ENCODE measurements at regions not wholly inside any gene's neighbourhood (a gene's known extent, or its start where the extent isn't known, plus 50 kb on each side); places are given as distances from the start of the nearest gene placed in this dataset.

DNA sequence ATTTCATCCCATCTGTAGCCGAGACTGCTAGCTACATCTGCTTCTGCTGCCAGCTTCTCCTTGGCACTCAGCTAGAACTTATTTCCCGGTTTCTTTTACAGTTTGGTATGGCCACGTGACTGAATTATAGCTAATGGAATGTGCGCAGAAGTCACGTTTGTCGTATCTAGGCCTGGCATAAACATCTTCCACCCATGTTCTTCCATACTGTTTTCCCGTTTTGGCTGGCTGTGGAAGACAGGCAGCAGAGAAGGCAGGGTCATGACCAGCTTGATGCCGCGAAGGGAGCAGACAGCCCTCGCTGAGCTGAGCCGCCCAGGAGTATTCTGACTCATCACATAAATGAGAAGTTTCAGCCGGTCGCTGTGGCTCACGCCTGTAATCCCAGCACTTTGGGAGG lies 186.7 kb downstream of the RFC3 start:
- no peak for ATAC-seq
- TF ChIP-seq ESRRG (CRISPR knock-in tag; IDR thresholded peaks at IDR 0.05) = no peak
- TF ChIP-seq ARNTL (CRISPR knock-in tag; IDR thresholded peaks at IDR 0.05; ENCODE audit: borderline replicate concordance, low read depth) = no peak
- no peak for TF ChIP-seq TCF4 (CRISPR knock-in tag; IDR thresholded peaks at IDR 0.05; ENCODE audit: borderline replicate concordance)
- no peak for TF ChIP-seq BACH2 (CRISPR knock-in tag; IDR thresholded peaks at IDR 0.05; ENCODE audit: borderline replicate concordance)
- TF ChIP-seq TOX (CRISPR knock-in tag; IDR thresholded peaks at IDR 0.05; ENCODE audit: borderline replicate concordance) = no peak
- TF ChIP-seq, protein P1, sequence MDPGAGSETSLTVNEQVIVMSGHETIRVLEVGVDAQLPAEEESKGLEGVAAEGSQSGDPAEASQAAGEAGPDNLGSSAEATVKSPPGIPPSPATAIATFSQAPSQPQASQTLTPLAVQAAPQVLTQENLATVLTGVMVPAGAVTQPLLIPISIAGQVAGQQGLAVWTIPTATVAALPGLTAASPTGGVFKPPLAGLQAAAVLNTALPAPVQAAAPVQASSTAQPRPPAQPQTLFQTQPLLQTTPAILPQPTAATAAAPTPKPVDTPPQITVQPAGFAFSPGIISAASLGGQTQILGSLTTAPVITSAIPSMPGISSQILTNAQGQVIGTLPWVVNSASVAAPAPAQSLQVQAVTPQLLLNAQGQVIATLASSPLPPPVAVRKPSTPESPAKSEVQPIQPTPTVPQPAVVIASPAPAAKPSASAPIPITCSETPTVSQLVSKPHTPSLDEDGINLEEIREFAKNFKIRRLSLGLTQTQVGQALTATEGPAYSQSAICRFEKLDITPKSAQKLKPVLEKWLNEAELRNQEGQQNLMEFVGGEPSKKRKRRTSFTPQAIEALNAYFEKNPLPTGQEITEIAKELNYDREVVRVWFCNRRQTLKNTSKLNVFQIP (CRISPR knock-in tag; IDR thresholded peaks at IDR 0.05; ENCODE audit: borderline replicate concordance, low read depth) = no peak
- no peak for TF ChIP-seq ZNF70 (CRISPR knock-in tag; IDR thresholded peaks at IDR 0.05)
- no peak for TF ChIP-seq OSR1 (CRISPR knock-in tag; IDR thresholded peaks at IDR 0.05)
- TF ChIP-seq ZNF8 (CRISPR knock-in tag; IDR thresholded peaks at IDR 0.05) = no peak
- TF ChIP-seq, protein P2, sequence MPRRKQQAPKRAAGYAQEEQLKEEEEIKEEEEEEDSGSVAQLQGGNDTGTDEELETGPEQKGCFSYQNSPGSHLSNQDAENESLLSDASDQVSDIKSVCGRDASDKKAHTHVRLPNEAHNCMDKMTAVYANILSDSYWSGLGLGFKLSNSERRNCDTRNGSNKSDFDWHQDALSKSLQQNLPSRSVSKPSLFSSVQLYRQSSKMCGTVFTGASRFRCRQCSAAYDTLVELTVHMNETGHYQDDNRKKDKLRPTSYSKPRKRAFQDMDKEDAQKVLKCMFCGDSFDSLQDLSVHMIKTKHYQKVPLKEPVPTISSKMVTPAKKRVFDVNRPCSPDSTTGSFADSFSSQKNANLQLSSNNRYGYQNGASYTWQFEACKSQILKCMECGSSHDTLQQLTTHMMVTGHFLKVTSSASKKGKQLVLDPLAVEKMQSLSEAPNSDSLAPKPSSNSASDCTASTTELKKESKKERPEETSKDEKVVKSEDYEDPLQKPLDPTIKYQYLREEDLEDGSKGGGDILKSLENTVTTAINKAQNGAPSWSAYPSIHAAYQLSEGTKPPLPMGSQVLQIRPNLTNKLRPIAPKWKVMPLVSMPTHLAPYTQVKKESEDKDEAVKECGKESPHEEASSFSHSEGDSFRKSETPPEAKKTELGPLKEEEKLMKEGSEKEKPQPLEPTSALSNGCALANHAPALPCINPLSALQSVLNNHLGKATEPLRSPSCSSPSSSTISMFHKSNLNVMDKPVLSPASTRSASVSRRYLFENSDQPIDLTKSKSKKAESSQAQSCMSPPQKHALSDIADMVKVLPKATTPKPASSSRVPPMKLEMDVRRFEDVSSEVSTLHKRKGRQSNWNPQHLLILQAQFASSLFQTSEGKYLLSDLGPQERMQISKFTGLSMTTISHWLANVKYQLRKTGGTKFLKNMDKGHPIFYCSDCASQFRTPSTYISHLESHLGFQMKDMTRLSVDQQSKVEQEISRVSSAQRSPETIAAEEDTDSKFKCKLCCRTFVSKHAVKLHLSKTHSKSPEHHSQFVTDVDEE (CRISPR knock-in tag; IDR thresholded peaks at IDR 0.05) = no peak
- no peak for TF ChIP-seq ZC3H10 (CRISPR knock-in tag; IDR thresholded peaks at IDR 0.05)
- TF ChIP-seq, protein P3, sequence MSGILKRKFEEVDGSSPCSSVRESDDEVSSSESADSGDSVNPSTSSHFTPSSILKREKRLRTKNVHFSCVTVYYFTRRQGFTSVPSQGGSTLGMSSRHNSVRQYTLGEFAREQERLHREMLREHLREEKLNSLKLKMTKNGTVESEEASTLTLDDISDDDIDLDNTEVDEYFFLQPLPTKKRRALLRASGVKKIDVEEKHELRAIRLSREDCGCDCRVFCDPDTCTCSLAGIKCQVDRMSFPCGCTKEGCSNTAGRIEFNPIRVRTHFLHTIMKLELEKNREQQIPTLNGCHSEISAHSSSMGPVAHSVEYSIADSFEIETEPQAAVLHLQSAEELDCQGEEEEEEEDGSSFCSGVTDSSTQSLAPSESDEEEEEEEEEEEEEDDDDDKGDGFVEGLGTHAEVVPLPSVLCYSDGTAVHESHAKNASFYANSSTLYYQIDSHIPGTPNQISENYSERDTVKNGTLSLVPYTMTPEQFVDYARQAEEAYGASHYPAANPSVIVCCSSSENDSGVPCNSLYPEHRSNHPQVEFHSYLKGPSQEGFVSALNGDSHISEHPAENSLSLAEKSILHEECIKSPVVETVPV (CRISPR knock-in tag; IDR thresholded peaks at IDR 0.05) = no peak
- no peak for TF ChIP-seq RARB (CRISPR knock-in tag; IDR thresholded peaks at IDR 0.05)
- TF ChIP-seq SNAI2 (CRISPR knock-in tag; IDR thresholded peaks at IDR 0.05) = no peak
- no peak for TF ChIP-seq ZFP3 (CRISPR knock-in tag; IDR thresholded peaks at IDR 0.05)
- no peak for TF ChIP-seq ZNF565 (CRISPR knock-in tag; conservative IDR thresholded peaks at IDR 0.05; ENCODE audit: low read depth)
- TF ChIP-seq, protein P4, sequence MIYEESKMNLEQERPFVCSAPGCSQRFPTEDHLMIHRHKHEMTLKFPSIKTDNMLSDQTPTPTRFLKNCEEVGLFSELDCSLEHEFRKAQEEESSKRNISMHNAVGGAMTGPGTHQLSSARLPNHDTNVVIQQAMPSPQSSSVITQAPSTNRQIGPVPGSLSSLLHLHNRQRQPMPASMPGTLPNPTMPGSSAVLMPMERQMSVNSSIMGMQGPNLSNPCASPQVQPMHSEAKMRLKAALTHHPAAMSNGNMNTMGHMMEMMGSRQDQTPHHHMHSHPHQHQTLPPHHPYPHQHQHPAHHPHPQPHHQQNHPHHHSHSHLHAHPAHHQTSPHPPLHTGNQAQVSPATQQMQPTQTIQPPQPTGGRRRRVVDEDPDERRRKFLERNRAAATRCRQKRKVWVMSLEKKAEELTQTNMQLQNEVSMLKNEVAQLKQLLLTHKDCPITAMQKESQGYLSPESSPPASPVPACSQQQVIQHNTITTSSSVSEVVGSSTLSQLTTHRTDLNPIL (CRISPR knock-in tag; IDR thresholded peaks at IDR 0.05; ENCODE audit: low read depth) = no peak
- TF ChIP-seq, protein P5, sequence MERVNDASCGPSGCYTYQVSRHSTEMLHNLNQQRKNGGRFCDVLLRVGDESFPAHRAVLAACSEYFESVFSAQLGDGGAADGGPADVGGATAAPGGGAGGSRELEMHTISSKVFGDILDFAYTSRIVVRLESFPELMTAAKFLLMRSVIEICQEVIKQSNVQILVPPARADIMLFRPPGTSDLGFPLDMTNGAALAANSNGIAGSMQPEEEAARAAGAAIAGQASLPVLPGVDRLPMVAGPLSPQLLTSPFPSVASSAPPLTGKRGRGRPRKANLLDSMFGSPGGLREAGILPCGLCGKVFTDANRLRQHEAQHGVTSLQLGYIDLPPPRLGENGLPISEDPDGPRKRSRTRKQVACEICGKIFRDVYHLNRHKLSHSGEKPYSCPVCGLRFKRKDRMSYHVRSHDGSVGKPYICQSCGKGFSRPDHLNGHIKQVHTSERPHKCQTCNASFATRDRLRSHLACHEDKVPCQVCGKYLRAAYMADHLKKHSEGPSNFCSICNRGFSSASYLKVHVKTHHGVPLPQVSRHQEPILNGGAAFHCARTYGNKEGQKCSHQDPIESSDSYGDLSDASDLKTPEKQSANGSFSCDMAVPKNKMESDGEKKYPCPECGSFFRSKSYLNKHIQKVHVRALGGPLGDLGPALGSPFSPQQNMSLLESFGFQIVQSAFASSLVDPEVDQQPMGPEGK (CRISPR knock-in tag; IDR thresholded peaks at IDR 0.05; ENCODE audit: borderline replicate concordance) = no peak
- TF ChIP-seq CSDC2 (CRISPR knock-in tag; IDR thresholded peaks at IDR 0.05) = no peak

DNA sequence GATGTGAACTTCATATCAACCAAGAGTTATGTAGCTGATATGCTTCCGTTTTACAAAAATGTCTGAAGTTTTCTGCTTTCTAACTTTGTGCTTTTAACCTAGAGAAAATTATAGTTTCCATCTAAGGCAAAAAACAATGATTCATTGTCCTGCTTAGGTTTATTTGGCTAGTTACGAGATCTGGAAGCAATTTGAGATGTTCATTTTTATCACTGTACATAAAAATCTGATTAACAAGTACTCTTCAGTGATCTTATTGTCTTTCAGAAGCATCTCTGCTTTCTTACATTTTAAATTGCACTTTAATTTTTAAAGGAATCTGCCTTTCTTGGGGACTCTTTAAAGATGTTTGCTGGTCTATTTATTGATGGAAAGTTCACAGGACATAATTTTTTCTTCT lies 188.1 kb downstream of the RFC3 start:
- ATAC-seq = peak; percentile 75
- TF ChIP-seq ISL1 (CRISPR knock-in tag; IDR thresholded peaks at IDR 0.05) (0 out of 2 replicates have a peak, but pooled peaks have one; percentile 23), TOX (CRISPR knock-in tag; IDR thresholded peaks at IDR 0.05; ENCODE audit: borderline replicate concordance) (no peak)

DNA sequence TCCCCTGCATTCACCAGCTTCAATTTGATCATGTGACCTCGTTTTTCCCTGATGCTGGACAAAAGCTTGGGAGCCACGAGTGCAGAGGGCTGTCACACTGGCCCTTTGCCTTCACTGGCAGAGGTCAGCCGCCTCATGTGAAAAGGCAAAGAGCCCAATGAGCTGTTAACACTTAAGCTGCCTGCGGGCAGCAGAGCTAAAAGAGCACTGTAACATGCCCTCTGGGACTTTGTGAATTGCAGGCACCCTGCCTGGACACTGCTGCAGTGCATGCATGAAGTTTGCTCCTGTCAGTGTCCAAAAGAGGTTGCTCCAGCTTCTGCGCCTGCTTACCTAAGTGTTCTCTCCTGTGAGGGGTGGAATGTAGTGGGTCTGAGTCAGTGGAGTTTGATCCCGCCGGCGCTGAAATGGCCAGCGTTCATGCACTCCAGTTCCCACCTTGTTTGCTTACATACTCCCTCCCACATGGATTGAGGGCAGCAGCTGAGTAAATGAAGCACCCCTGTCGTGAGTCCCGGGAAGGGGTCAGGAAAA lies 193.7 kb downstream of the RFC3 start:
- ATAC-seq = no peak
- TF ChIP-seq, protein P4 (CRISPR knock-in tag; IDR thresholded peaks at IDR 0.05; ENCODE audit: low read depth) = no peak
- TF ChIP-seq ISL1 (CRISPR knock-in tag; IDR thresholded peaks at IDR 0.05) = no peak
- no peak for TF ChIP-seq ARNTL (CRISPR knock-in tag; IDR thresholded peaks at IDR 0.05; ENCODE audit: borderline replicate concordance, low read depth)
- TF ChIP-seq RARB (CRISPR knock-in tag; IDR thresholded peaks at IDR 0.05) = no peak
- TF ChIP-seq PPARA (CRISPR knock-in tag; IDR thresholded peaks at IDR 0.05; ENCODE audit: borderline replicate concordance) = no peak
- no peak for TF ChIP-seq ZNF70 (CRISPR knock-in tag; IDR thresholded peaks at IDR 0.05)
- no peak for TF ChIP-seq CSDC2 (CRISPR knock-in tag; IDR thresholded peaks at IDR 0.05)
- TF ChIP-seq, protein P5 (CRISPR knock-in tag; IDR thresholded peaks at IDR 0.05; ENCODE audit: borderline replicate concordance) = no peak
- TF ChIP-seq TOX (CRISPR knock-in tag; IDR thresholded peaks at IDR 0.05; ENCODE audit: borderline replicate concordance) = no peak
- TF ChIP-seq, protein P1 (CRISPR knock-in tag; IDR thresholded peaks at IDR 0.05; ENCODE audit: borderline replicate concordance, low read depth) = no peak

Data from SK-N-SH treated with all-trans-retinoic acid at 6 μM for 48 hours (cell line).